DMS53 (cell line): ENCODE measurements at regions not wholly inside any gene's neighbourhood (a gene's known extent, or its start where the extent isn't known, plus 50 kb on each side); places are given as distances from the start of the nearest gene placed in this dataset.

ENCODE experiments used
- DNase-seq: peaks from one replicate; lab custom pipeline; 2025; lab: John Stamatoyannopoulos, UW

DNA sequence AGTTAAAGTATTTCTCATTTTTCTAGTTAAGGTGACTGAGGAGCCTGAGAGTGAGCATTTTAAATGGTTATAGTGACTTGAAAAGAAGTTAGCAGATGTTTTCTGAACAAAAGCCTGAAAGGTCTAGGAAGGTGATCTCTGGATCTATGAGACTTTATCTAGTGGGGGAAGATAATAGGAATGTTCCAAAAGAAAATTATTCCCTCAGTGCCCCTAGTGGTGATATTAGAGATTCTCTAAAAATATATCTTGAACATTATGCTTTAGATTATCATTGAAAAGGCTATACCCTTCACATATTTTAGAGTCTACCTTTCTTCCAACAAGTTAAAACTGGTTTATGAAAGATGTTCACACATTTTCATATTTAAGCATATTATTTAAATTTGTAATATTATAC lies 69.0 kb upstream of the SPANXN1 start:
- DNase-seq, result peak; percentile 48

DNA sequence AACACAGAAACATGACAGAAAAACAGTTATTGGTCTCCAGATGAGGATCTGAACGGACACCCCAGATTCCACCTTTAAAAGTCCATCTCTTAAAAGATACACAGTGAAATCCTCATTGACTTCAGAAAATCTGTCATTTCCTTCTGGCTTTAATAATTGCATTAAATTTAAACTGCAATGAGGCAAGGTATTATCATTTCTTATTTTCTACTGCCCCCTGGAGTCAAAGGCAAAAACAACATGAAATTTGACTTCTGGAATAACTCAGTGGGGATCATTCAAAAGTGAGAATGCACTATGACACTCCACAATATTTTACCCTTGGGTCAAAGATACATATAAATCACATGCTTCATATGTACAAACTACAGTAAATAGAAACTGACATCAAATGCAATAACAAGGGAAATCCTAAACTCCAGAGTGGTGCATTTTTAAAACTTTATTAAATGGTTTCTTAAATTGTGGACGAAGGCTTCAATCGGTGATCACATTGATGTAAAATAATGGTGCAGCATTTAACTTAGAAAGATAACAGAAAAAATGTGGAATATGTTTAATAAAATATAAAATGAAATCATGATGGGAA lies 56.4 kb upstream of the SPANXN1 start:
- DNase-seq, result peak; percentile 57
